ENCODE measurements at regions not wholly inside any gene's neighbourhood (a gene's known extent, or its start where the extent isn't known, plus 50 kb on each side); places are given as distances from the start of the nearest gene placed in this dataset.

DNA sequence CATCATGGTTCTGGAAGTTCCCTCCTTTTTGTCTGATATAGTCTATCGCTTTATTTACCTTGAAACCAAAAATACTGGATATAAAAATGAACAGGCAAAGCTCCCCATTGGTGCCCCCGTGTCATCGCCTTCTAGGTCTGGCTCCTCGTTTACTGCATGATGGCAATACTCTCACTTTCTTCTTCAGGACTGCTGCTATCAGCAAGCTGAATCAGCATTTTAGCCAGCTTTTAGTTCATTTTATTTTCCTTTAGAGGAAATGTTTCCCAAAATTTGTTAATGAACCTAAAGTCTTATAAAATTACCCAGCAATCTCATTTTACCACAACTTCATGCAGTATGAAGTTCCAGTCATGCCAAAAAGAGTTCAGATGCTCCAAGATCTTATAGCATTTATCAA lies 80.5 kb downstream of the ZIC3 start:
- in situ Hi-C loops (cut with MboI; ENCODE audit: low sequenced_read_pairs, unreplicated experiment), result no loop called here
- no peak for DNase-seq (ENCODE audit: low spot score)
- TF ChIP-seq, protein P1, sequence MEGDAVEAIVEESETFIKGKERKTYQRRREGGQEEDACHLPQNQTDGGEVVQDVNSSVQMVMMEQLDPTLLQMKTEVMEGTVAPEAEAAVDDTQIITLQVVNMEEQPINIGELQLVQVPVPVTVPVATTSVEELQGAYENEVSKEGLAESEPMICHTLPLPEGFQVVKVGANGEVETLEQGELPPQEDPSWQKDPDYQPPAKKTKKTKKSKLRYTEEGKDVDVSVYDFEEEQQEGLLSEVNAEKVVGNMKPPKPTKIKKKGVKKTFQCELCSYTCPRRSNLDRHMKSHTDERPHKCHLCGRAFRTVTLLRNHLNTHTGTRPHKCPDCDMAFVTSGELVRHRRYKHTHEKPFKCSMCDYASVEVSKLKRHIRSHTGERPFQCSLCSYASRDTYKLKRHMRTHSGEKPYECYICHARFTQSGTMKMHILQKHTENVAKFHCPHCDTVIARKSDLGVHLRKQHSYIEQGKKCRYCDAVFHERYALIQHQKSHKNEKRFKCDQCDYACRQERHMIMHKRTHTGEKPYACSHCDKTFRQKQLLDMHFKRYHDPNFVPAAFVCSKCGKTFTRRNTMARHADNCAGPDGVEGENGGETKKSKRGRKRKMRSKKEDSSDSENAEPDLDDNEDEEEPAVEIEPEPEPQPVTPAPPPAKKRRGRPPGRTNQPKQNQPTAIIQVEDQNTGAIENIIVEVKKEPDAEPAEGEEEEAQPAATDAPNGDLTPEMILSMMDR (IDR thresholded peaks at IDR 0.05; ENCODE audit: borderline replicate concordance, control extremely low read depth, extremely low read depth, insufficient read depth, missing control alignments), result no peak

DNA sequence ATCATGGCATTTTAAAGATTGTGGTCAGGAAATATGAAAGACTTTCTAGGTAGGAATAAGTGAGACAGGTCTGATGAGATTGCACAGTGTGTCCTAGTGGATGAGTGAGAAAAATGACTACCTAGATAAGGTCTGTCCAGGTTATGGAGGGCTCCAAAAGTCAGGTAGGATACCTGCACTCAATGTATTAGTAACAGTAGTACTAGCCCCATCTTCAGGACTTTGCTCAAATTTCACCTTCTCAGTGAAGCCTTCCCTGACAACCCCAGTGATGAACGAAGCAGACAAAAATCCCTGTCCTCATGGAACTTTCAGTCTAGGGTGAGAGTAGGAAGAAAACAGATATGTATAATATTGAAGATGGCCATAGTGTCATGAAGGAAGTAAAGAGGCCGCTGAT lies 85.7 kb downstream of the ZIC3 start:
- TF ChIP-seq, protein P1 (IDR thresholded peaks at IDR 0.05; ENCODE audit: borderline replicate concordance, control extremely low read depth, extremely low read depth, insufficient read depth, missing control alignments), result no peak
- in situ Hi-C loops (cut with MboI; ENCODE audit: low sequenced_read_pairs, unreplicated experiment), result no loop called here
- DNase-seq (ENCODE audit: low spot score), result no peak

DNA sequence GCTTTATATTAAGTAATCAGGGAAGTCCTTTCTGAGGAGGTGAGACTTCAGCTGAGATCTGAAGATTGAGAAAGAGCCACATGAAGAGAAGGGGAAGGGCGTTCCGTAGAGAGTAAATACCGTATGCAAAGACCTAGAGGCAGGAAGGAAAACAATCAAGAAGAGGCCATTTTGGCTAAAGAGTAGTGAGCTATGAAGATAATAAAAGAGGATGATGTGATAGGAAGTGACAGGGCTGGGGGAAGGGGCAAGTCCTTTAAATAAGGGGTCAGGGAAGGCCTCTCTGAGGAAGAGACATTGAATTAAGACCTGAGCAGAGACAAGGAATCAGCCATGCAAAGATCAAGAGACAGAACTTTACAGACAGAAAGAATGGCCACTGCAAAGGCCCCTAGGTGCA lies 86.2 kb downstream of the ZIC3 start:
- in situ Hi-C loops (cut with MboI; ENCODE audit: low sequenced_read_pairs, unreplicated experiment), result no loop called here
- no peak for DNase-seq (ENCODE audit: low spot score)
- TF ChIP-seq, protein P1 (IDR thresholded peaks at IDR 0.05; ENCODE audit: borderline replicate concordance, control extremely low read depth, extremely low read depth, insufficient read depth, missing control alignments), result no peak

DNA sequence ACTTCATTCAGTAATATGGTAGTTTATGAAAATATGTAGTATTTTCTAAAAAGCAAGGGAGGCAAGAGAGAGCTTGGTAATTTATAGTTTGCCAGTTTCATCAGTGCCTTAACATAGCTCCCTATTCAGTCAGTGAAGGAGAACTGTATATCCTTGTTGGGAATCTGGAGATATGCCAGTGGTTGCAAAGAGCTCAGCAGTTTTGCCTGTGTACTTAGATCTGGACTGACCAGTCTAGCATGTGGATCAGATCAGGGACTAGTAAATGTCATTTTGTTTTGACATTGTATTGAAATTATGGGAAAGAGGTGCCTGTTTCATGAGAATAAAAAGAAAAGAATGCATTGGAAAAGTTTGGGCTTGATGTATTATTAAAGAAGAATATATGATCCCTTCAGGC lies 88.6 kb downstream of the ZIC3 start:
- TF ChIP-seq, protein P1 (IDR thresholded peaks at IDR 0.05; ENCODE audit: borderline replicate concordance, control extremely low read depth, extremely low read depth, insufficient read depth, missing control alignments), result no peak
- no peak for DNase-seq (ENCODE audit: low spot score)
- in situ Hi-C loops (cut with MboI; ENCODE audit: low sequenced_read_pairs, unreplicated experiment), result no loop called here

GRCh38 chrX:137667776-137668175 lies 101.8 kb downstream of the ZIC3 start:
- in situ Hi-C loops (cut with MboI; ENCODE audit: low sequenced_read_pairs, unreplicated experiment), result no loop called here
- TF ChIP-seq, protein P1 (IDR thresholded peaks at IDR 0.05; ENCODE audit: borderline replicate concordance, control extremely low read depth, extremely low read depth, insufficient read depth, missing control alignments), result no peak
- no peak for DNase-seq (ENCODE audit: low spot score)

GRCh38 chrX:137684591-137684990 lies 118.7 kb downstream of the ZIC3 start:
- in situ Hi-C loops (cut with MboI; ENCODE audit: low sequenced_read_pairs, unreplicated experiment), result no loop called here
- no peak for DNase-seq (ENCODE audit: low spot score)
- TF ChIP-seq, protein P1 (IDR thresholded peaks at IDR 0.05; ENCODE audit: borderline replicate concordance, control extremely low read depth, extremely low read depth, insufficient read depth, missing control alignments), result no peak

DNA sequence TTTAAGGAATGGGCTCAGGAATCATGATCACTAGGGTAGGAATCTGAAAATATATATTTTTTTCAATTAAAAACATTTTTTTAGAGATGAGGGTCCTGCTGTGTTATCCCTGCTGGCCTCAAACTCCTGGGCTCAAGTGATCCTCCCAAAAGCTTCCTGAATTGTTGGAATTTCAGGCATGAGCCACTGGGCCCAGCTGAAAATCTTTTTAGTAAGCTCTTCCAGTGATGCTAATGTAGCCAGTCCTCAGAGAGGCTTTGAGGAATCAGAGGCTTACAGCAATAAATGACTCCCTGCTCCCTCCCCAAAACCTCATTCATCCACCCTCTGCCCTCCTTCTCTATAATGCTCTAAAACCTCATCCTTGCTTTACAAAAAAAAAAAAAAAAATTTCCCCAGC lies 129.5 kb downstream of the ZIC3 start:
- TF ChIP-seq, protein P1 (IDR thresholded peaks at IDR 0.05; ENCODE audit: borderline replicate concordance, control extremely low read depth, extremely low read depth, insufficient read depth, missing control alignments), result no peak
- no peak for DNase-seq (ENCODE audit: low spot score)
- in situ Hi-C loops (cut with MboI; ENCODE audit: low sequenced_read_pairs, unreplicated experiment), result no loop called here
